Hepatocyte (in vitro differentiated cells): ENCODE measurements at regions not wholly inside any gene's neighbourhood (a gene's known extent, or its start where the extent isn't known, plus 50 kb on each side); places are given as distances from the start of the nearest gene placed in this dataset.

ENCODE experiments used
- EZH2phosphoT487 ChIP-seq: fragments of 200-600 bp; sonication (generic); IDR thresholded peaks from one replicate; pipeline ENCODE4 v1.6.1; 2018; ENCODE audit warnings: antibody characterized with exemption, mild to moderate bottlenecking, low read depth, moderate library complexity; ENCODE audit not compliant: unreplicated experiment, severe bottlenecking
- TF ChIP-seq, protein P1 (sequence below): fragments of 200-600 bp; sonication (generic); IDR thresholded peaks from 2 replicates; pipeline ENCODE4 v1.5.1; 2016; ENCODE audit warnings: antibody characterized with exemption, mild to moderate bottlenecking; ENCODE audit not compliant: poor library complexity

DNA sequence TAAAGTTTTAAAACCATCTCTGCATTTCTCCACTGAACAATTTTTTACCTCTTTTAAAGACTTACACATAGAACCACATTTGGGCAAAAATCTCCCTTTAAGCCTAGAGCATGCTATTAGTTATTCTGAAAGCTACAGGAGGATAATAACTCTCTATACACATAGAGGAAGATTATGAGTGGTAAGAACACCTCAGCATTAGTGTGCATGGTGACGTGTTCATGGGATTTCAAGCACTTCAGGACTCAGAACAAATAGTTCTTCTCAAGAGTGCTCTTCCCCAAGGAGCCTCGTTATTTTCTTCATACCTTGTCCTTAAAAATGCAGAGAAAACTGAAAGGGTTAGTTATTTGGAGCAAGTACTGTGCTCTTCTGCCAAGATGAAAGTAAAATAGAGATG lies 256.9 kb upstream of the TUSC1 start:
- TF ChIP-seq, protein P1, sequence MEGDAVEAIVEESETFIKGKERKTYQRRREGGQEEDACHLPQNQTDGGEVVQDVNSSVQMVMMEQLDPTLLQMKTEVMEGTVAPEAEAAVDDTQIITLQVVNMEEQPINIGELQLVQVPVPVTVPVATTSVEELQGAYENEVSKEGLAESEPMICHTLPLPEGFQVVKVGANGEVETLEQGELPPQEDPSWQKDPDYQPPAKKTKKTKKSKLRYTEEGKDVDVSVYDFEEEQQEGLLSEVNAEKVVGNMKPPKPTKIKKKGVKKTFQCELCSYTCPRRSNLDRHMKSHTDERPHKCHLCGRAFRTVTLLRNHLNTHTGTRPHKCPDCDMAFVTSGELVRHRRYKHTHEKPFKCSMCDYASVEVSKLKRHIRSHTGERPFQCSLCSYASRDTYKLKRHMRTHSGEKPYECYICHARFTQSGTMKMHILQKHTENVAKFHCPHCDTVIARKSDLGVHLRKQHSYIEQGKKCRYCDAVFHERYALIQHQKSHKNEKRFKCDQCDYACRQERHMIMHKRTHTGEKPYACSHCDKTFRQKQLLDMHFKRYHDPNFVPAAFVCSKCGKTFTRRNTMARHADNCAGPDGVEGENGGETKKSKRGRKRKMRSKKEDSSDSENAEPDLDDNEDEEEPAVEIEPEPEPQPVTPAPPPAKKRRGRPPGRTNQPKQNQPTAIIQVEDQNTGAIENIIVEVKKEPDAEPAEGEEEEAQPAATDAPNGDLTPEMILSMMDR: no peak
- no peak for TF ChIP-seq EZH2phosphoT487
